Tibial nerve (tissue), 3 donors: ENCODE measurements at regions not wholly inside any gene's neighbourhood (a gene's known extent, or its start where the extent isn't known, plus 50 kb on each side); places are given as distances from the start of the nearest gene placed in this dataset.

Experiments used
- POLR2A ChIP-seq, 2 donors: fragments of 450-650 bp; IDR thresholded peaks; one replicate each; pipeline ENCODE4 v1.6.1; 2017; ENCODE audit warnings: antibody characterized with exemption in 2 of 2, mild to moderate bottlenecking in 2 of 2, moderate library complexity in 2 of 2
- TF ChIP-seq, protein P1 (sequence below), 5 experiments: fragments of 200-600 bp in 3 of 5; fragments of 450-650 bp in 2 of 5; sonication (generic) in 3 of 5; IDR thresholded peaks; one replicate each; pipeline ENCODE4 v1.5.1; 2016 to 2019; ENCODE audit warnings: antibody characterized with exemption in 5 of 5, mild to moderate bottlenecking in 3 of 5, moderate library complexity in 2 of 5

DNA sequence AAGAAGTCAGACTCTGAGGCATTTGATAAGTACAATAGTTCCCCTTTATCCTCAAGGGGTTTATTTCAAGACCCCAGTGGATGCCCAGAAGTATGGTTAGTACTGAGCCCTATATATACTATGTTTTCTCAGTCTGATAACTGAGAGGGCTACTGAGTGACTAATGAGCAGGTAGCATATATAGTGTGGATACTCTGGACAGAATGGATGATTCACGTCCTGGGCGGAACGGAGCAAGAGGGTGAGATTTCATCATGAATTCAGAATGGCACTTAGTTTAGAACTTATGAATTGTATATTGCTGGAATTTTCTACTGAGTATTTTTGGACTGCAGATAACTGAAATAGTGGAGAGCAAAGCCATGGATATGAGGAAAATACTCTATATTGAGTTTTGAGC, 457.6 kb downstream of the PLK2 start:
- TF ChIP-seq POLR2A (IDR thresholded peaks at IDR 0.05), result no peak
- TF ChIP-seq, protein P1, sequence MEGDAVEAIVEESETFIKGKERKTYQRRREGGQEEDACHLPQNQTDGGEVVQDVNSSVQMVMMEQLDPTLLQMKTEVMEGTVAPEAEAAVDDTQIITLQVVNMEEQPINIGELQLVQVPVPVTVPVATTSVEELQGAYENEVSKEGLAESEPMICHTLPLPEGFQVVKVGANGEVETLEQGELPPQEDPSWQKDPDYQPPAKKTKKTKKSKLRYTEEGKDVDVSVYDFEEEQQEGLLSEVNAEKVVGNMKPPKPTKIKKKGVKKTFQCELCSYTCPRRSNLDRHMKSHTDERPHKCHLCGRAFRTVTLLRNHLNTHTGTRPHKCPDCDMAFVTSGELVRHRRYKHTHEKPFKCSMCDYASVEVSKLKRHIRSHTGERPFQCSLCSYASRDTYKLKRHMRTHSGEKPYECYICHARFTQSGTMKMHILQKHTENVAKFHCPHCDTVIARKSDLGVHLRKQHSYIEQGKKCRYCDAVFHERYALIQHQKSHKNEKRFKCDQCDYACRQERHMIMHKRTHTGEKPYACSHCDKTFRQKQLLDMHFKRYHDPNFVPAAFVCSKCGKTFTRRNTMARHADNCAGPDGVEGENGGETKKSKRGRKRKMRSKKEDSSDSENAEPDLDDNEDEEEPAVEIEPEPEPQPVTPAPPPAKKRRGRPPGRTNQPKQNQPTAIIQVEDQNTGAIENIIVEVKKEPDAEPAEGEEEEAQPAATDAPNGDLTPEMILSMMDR (IDR thresholded peaks at IDR 0.05), result no peak
